Urinary bladder (tissue), 3 donors: ENCODE measurements at regions not wholly inside any gene's neighbourhood (a gene's known extent, or its start where the extent isn't known, plus 50 kb on each side); places are given as distances from the start of the nearest gene placed in this dataset.

Experiments
- DNase-seq: peaks from one replicate; pipeline ENCODE4 v3.0.0-alpha.2; 2015; ENCODE audit errors: extremely low spot score
- H3K27ac ChIP-seq: one replicate; pipeline ENCODE4 v1.5.1; 2013; ENCODE audit warnings: low read depth, mild to moderate bottlenecking, moderate library complexity
- H3K36me3 ChIP-seq: one replicate; pipeline ENCODE4 v1.6.1; 2013; ENCODE audit warnings: mild to moderate bottlenecking, moderate library complexity; ENCODE audit not compliant: insufficient read depth
- H3K4me1 ChIP-seq: one replicate; pipeline ENCODE4 v1.6.1; 2013; ENCODE audit warnings: mild to moderate bottlenecking, moderate library complexity; ENCODE audit not compliant: insufficient read depth
- H3K4me3 ChIP-seq: one replicate; pipeline ENCODE4 v1.5.1; 2013; ENCODE audit warnings: low read depth, low read length
- WGBS: extraction: QIAGEN DNeasy Blood & Tissue Kit; methylation state at CpG from one replicate; pipeline ENCODE4 v1.1.7; 2013; 5-methylcytosine and 5-hydroxymethylcytosine counted together
- donor health status: healthy with polysubstance abuse.
- donor health status: healthy.

- no peak overlapping the region for H3K27ac ChIP-seq
- no peaks in the 10 kb centered on the region for H3K4me1 ChIP-seq
- 51% methylated on average over 5 of the region's 5 CpGs for WGBS
- H3K36me3 ChIP-seq, result no peaks in the 10 kb centered on the region
- H3K4me3 ChIP-seq, result no peak overlapping the region
- DNase-seq, result no peak
Measured at GRCh38 chr4:126799971-126800574, 832.7 kb upstream of the INTU start.

- DNase-seq, result no peak
- no peaks in the 10 kb centered on the region for H3K4me1 ChIP-seq
- WGBS, result 23% methylated on average over 3 of the region's 3 CpGs
- H3K4me3 ChIP-seq, result no peak overlapping the region
- H3K36me3 ChIP-seq, result no peaks in the 10 kb centered on the region
- no peak overlapping the region for H3K27ac ChIP-seq
Measured at GRCh38 chr4:126800575-126801141, 832.1 kb upstream of the INTU start.

- Histone ChIP-seq H3K4me3 (no peak overlapping the region), H3K4me1 (no peaks in the 10 kb centered on the region), H3K36me3 (no peaks in the 10 kb centered on the region), H3K27ac (no peak overlapping the region)
- 66% methylated on average over 1 of the region's 1 CpG for WGBS
- no peak for DNase-seq
Measured at GRCh38 chr4:126807132-126807531, 825.6 kb upstream of the INTU start.

- no peaks in the 10 kb centered on the region for H3K4me1 ChIP-seq
- no peak overlapping the region for H3K27ac ChIP-seq
- no peaks in the 10 kb centered on the region for H3K36me3 ChIP-seq
- H3K4me3 ChIP-seq, result no peak overlapping the region
- DNase-seq, result no peak
Measured at GRCh38 chr4:126812076-126812475, 820.7 kb upstream of the INTU start.

- Histone ChIP-seq H3K4me1 (no peaks in the 10 kb centered on the region), H3K27ac (no peak overlapping the region), H3K4me3 (no peak overlapping the region), H3K36me3 (no peaks in the 10 kb centered on the region)
- 95% methylated on average over 1 of the region's 1 CpG for WGBS
- no peak for DNase-seq
Measured at GRCh38 chr4:126820631-126821030, 812.1 kb upstream of the INTU start.

- WGBS, result 89% methylated on average over 1 of the region's 1 CpG
Measured at GRCh38 chr4:126821152-126821551, 811.6 kb upstream of the INTU start.

GRCh38 chr4:126825083-126825482, 807.7 kb upstream of the INTU start:
- H3K27ac ChIP-seq, result no peak overlapping the region
- H3K4me1 ChIP-seq, result no peaks in the 10 kb centered on the region
- H3K36me3 ChIP-seq, result no peaks in the 10 kb centered on the region
- no peak overlapping the region for H3K4me3 ChIP-seq
- 81% methylated on average over 3 of the region's 3 CpGs for WGBS
- no peak for DNase-seq

More at GRCh38 chr4:126821152-126821551, 811.6 kb upstream of the INTU start:
- Histone ChIP-seq H3K4me1 (no peaks in the 10 kb centered on the region), H3K27ac (no peak overlapping the region), H3K36me3 (no peaks in the 10 kb centered on the region), H3K4me3 (no peak overlapping the region)
- DNase-seq, result no peak

- 44% methylated on average over 2 of the region's 2 CpGs for WGBS
- Histone ChIP-seq H3K4me1 (no peaks in the 10 kb centered on the region), H3K36me3 (no peaks in the 10 kb centered on the region), H3K4me3 (no peak overlapping the region), H3K27ac (no peak overlapping the region)
- no peak for DNase-seq
Measured at GRCh38 chr4:126827669-126828068, 805.1 kb upstream of the INTU start.

- DNase-seq, result no peak
- Histone ChIP-seq H3K4me1 (no peaks in the 10 kb centered on the region), H3K27ac (no peak overlapping the region), H3K36me3 (no peaks in the 10 kb centered on the region), H3K4me3 (no peak overlapping the region)
Measured at GRCh38 chr4:126834854-126835253, 797.9 kb upstream of the INTU start.

- Histone ChIP-seq H3K36me3 (no peaks in the 10 kb centered on the region), H3K4me1 (no peaks in the 10 kb centered on the region), H3K4me3 (no peak overlapping the region), H3K27ac (no peak overlapping the region)
- DNase-seq, result no peak
- 69% methylated on average over 3 of the region's 3 CpGs for WGBS
Measured at GRCh38 chr4:126838941-126839679, 793.6 kb upstream of the INTU start.

- no peaks in the 10 kb centered on the region for H3K36me3 ChIP-seq
- no peak overlapping the region for H3K4me3 ChIP-seq
- 97% methylated on average over 5 of the region's 5 CpGs for WGBS
- H3K27ac ChIP-seq, result no peak overlapping the region
- DNase-seq, result no peak
- H3K4me1 ChIP-seq, result no peaks in the 10 kb centered on the region
Measured at GRCh38 chr4:126843492-126844067, 789.2 kb upstream of the INTU start.

GRCh38 chr4:126850286-126850685, 782.5 kb upstream of the INTU start:
- Histone ChIP-seq H3K27ac (no peak overlapping the region), H3K4me3 (no peak overlapping the region), H3K36me3 (no peaks in the 10 kb centered on the region), H3K4me1 (no peaks in the 10 kb centered on the region)
- no peak for DNase-seq
- WGBS, result 88% methylated on average over 1 of the region's 1 CpG

GRCh38 chr4:126851391-126851790, 781.4 kb upstream of the INTU start:
- Histone ChIP-seq H3K4me3 (no peak overlapping the region), H3K4me1 (no peaks in the 10 kb centered on the region), H3K36me3 (no peaks in the 10 kb centered on the region), H3K27ac (no peak overlapping the region)
- DNase-seq, result no peak
- 92% methylated on average over 1 of the region's 1 CpG for WGBS

- no peak for DNase-seq
- no peaks in the 10 kb centered on the region for H3K36me3 ChIP-seq
- no peaks in the 10 kb centered on the region for H3K4me1 ChIP-seq
- no peak overlapping the region for H3K4me3 ChIP-seq
- H3K27ac ChIP-seq, result no peak overlapping the region
Measured at GRCh38 chr4:126853715-126854114, 779.0 kb upstream of the INTU start.
